BJ (cell line): ENCODE measurements at regions not wholly inside any gene's neighbourhood (a gene's known extent, or its start where the extent isn't known, plus 50 kb on each side); places are given as distances from the start of the nearest gene placed in this dataset.
"Not testable (repeated sequence)": the region's sequence is repeated elsewhere in the genome, so short reads cannot be mapped to it uniquely, and the experiment has no call there.

ENCODE experiments used
- CTCF ChIA-PET: fragments of 350-600 bp; formaldehyde crosslinking; extraction: SDS; loops from one replicate; lab custom pipeline; 2021; ENCODE audit warnings: antibody characterized with exemption, inconsistent platforms; lab: Yijun Ruan, JAX
- POLR2A ChIA-PET: fragments of 300-600 bp; sonication (Branson Sonifier 250); formaldehyde crosslinking; extraction: SDS; loops from one replicate; lab custom pipeline; 2021; ENCODE audit warnings: antibody characterized with exemption; lab: Charles Lee
- DNase-seq: peaks from one replicate; pipeline ENCODE4 v3.0.0-alpha.2; 2011; ENCODE audit warnings: low read depth
- H3K27me3 ChIP-seq: 2 replicates; pipeline ENCODE4 v1.6.0; 2011; ENCODE audit warnings: low read length; ENCODE audit not compliant: control insufficient read depth, insufficient read depth
- H3K36me3 ChIP-seq: 2 replicates; pipeline ENCODE4 v1.5.1; 2011; ENCODE audit warnings: low read length; ENCODE audit not compliant: control insufficient read depth, insufficient read depth
- H3K4me3 ChIP-seq: 2 replicates; pipeline ENCODE4 v1.5.1; 2011; ENCODE audit warnings: low read depth, mild to moderate bottlenecking, control low read depth, low read length
- CTCF ChIP-seq: IDR thresholded peaks from 2 replicates; pipeline ENCODE4 v1.5.1; 2011; ENCODE audit warnings: low read depth, mild to moderate bottlenecking, control low read depth, inconsistent platforms, low read length, moderate library complexity; ENCODE audit not compliant: insufficient read depth

GRCh38 chr1:90282811-90283210, 287.9 kb downstream of the ZNF326 start:
- DNase-seq, result no peak
- CTCF ChIA-PET, result interaction anchor here (0.8 kb wide), 1 partner anchor 8 kb away, joined by 3 read pairs; no protein-coding TSS in a partner anchor

GRCh38 chr1:90281886-90282285, 287.0 kb downstream of the ZNF326 start:
- H3K4me3 ChIP-seq, H3K36me3 ChIP-seq, POLR2A ChIA-PET, CTCF ChIA-PET, DNase-seq, H3K27me3 ChIP-seq: not testable (repeated sequence)

More at GRCh38 chr1:90282811-90283210, 287.9 kb downstream of the ZNF326 start:
- POLR2A ChIA-PET, result no interaction called here
- Histone ChIP-seq H3K36me3 (no peaks in the 10 kb centered on the region), H3K27me3 (no peaks in the 10 kb centered on the region), H3K4me3 (no peak overlapping the region)
- no peak for TF ChIP-seq CTCF

- H3K27me3 ChIP-seq, result no peaks in the 10 kb centered on the region
- no peak for DNase-seq
- no peak overlapping the region for H3K4me3 ChIP-seq
- ChIA-PET CTCF (no interaction called here), POLR2A (no interaction called here)
- TF ChIP-seq CTCF, result no peak
- no peaks in the 10 kb centered on the region for H3K36me3 ChIP-seq
These were observed 282.4 kb downstream of the ZNF326 start for GRCh38 chr1:90277270-90277669.

GRCh38 chr1:90274376-90274775, 279.5 kb downstream of the ZNF326 start:
- no peak for DNase-seq
- CTCF ChIA-PET, result interaction anchor here (1.1 kb wide), 1 partner anchor 14 kb away, joined by 3 read pairs; no protein-coding TSS in a partner anchor
- H3K36me3 ChIP-seq, result no peaks in the 10 kb centered on the region
- H3K4me3 ChIP-seq, result no peak overlapping the region
- H3K27me3 ChIP-seq, result no peaks in the 10 kb centered on the region
- no peak for TF ChIP-seq CTCF
- POLR2A ChIA-PET, result no interaction called here

DNA sequence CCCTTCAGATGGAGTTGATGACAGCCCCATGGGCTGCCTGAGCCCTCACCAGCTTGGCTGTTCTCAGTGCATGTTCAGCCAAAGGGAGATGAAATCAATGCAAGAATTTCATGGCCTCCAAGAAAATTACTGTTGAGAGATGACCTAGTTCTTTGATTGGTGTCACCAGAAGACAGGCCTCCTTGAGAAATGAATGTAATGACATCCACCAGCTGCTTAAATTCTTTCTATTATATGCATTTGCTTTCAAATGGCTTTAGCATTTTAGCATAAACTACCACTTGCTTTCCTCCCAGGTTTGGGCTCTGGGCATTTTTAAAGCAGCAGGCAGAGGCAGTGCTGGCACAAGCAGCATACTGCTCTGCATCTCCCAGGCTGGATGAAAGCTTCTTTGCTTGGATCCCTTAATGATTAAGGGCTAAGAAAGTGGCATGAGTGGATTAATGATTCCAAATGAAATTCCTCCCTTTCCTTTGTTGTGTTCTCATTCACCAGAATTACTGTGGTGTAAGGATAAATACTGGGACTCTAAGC, 278.4 kb downstream of the ZNF326 start:
- TF ChIP-seq CTCF, result no peak
- DNase-seq, result no peak
- Histone ChIP-seq H3K4me3 (no peak overlapping the region), H3K36me3 (no peaks in the 10 kb centered on the region), H3K27me3 (no peaks in the 10 kb centered on the region)
- ChIA-PET CTCF (no interaction called here), POLR2A (no interaction called here)

- H3K27me3 ChIP-seq, result no peaks in the 10 kb centered on the region
- CTCF ChIA-PET, result interaction anchor here (0.6 kb wide), 1 partner anchor 156 kb away, joined by 3 read pairs; no protein-coding TSS in a partner anchor
- no peak for DNase-seq
- no peak for TF ChIP-seq CTCF
- H3K4me3 ChIP-seq, result no peak overlapping the region
- H3K36me3 ChIP-seq, result no peaks in the 10 kb centered on the region
- POLR2A ChIA-PET, result no interaction called here
These were observed 267.9 kb downstream of the ZNF326 start for GRCh38 chr1:90262791-90263190.
